KOPT-K1 (cell line): ENCODE measurements at regions not wholly inside any gene's neighbourhood (a gene's known extent, or its start where the extent isn't known, plus 50 kb on each side); places are given as distances from the start of the nearest gene placed in this dataset.

Experiments used
- H3K27ac ChIP-seq: fragments of 200-600 bp; sonication (generic); 2 replicates; pipeline ENCODE4 v1.5.1; 2016; ENCODE audit warnings: antibody characterized with exemption, mild to moderate bottlenecking, low read depth, low read length; ENCODE audit not compliant: poor library complexity, severe bottlenecking
- H3K36me3 ChIP-seq: fragments of 200-600 bp; sonication (generic); 2 replicates; pipeline ENCODE4 v1.5.1; 2017; ENCODE audit warnings: antibody characterized with exemption, mild to moderate bottlenecking, low read length, moderate library complexity; ENCODE audit not compliant: insufficient read depth
- H3K9me3 ChIP-seq: fragments of 200-600 bp; sonication (generic); 2 replicates; pipeline ENCODE4 v1.5.1; 2017; ENCODE audit warnings: antibody characterized with exemption, low read length, mild to moderate bottlenecking; ENCODE audit not compliant: insufficient read depth, poor library complexity, severe bottlenecking

GRCh38 chr4:146998157-146998556 lies 52.5 kb upstream of the TTC29 start:
- H3K27ac ChIP-seq, result no peak overlapping the region
- H3K9me3 ChIP-seq, result no peaks in the 10 kb centered on the region
- H3K36me3 ChIP-seq, result no peaks in the 10 kb centered on the region

- no peaks in the 10 kb centered on the region for H3K36me3 ChIP-seq
- H3K27ac ChIP-seq, result no peak overlapping the region
- H3K9me3 ChIP-seq, result no peaks in the 10 kb centered on the region
Measured at GRCh38 chr4:147003956-147004809, 58.5 kb upstream of the TTC29 start.

GRCh38 chr4:147006229-147006628 lies 60.6 kb upstream of the TTC29 start:
- Histone ChIP-seq H3K9me3 (no peaks in the 10 kb centered on the region), H3K36me3 (no peaks in the 10 kb centered on the region), H3K27ac (no peak overlapping the region)

- Histone ChIP-seq H3K27ac (no peak overlapping the region), H3K9me3 (no peaks in the 10 kb centered on the region), H3K36me3 (no peaks in the 10 kb centered on the region)
Measured at GRCh38 chr4:147009875-147010274, 64.2 kb upstream of the TTC29 start.

- Histone ChIP-seq H3K36me3 (no peaks in the 10 kb centered on the region), H3K9me3 (no peaks in the 10 kb centered on the region), H3K27ac (no peak overlapping the region)
Measured at GRCh38 chr4:147011411-147011810, 65.7 kb upstream of the TTC29 start.

- no peaks in the 10 kb centered on the region for H3K9me3 ChIP-seq
- H3K36me3 ChIP-seq, result no peaks in the 10 kb centered on the region
Measured at GRCh38 chr4:147012059-147012707, 66.5 kb upstream of the TTC29 start.

GRCh38 chr4:147014946-147015345 lies 69.3 kb upstream of the TTC29 start:
- Histone ChIP-seq H3K27ac (no peak overlapping the region), H3K9me3 (no peaks in the 10 kb centered on the region), H3K36me3 (no peaks in the 10 kb centered on the region)

More at GRCh38 chr4:147012059-147012707, 66.5 kb upstream of the TTC29 start:
- H3K27ac ChIP-seq, result no peak overlapping the region

GRCh38 chr4:147015491-147015890 lies 69.8 kb upstream of the TTC29 start:
- no peak overlapping the region for H3K27ac ChIP-seq
- H3K9me3 ChIP-seq, result no peaks in the 10 kb centered on the region
- no peaks in the 10 kb centered on the region for H3K36me3 ChIP-seq

- no peak overlapping the region for H3K27ac ChIP-seq
- H3K36me3 ChIP-seq, result no peaks in the 10 kb centered on the region
- H3K9me3 ChIP-seq, result no peaks in the 10 kb centered on the region
Measured at GRCh38 chr4:147017081-147017480, 71.4 kb upstream of the TTC29 start.

- Histone ChIP-seq H3K36me3 (no peaks in the 10 kb centered on the region), H3K9me3 (no peaks in the 10 kb centered on the region), H3K27ac (no peak overlapping the region)
Measured at GRCh38 chr4:147019091-147019490, 73.4 kb upstream of the TTC29 start.

GRCh38 chr4:147020456-147020855 lies 74.8 kb upstream of the TTC29 start:
- Histone ChIP-seq H3K27ac (no peak overlapping the region), H3K9me3 (no peaks in the 10 kb centered on the region), H3K36me3 (no peaks in the 10 kb centered on the region)

GRCh38 chr4:147025042-147025441 lies 79.4 kb upstream of the TTC29 start:
- Histone ChIP-seq H3K9me3 (no peaks in the 10 kb centered on the region), H3K36me3 (no peaks in the 10 kb centered on the region), H3K27ac (no peak overlapping the region)

- Histone ChIP-seq H3K27ac (no peak overlapping the region), H3K9me3 (no peaks in the 10 kb centered on the region), H3K36me3 (no peaks in the 10 kb centered on the region)
Measured at GRCh38 chr4:147029296-147029695, 83.6 kb upstream of the TTC29 start.

GRCh38 chr4:147034372-147034771 lies 88.7 kb upstream of the TTC29 start:
- Histone ChIP-seq H3K9me3 (no peaks in the 10 kb centered on the region), H3K36me3 (no peaks in the 10 kb centered on the region), H3K27ac (no peak overlapping the region)

GRCh38 chr4:147037069-147037468 lies 91.4 kb upstream of the TTC29 start:
- no peak overlapping the region for H3K27ac ChIP-seq
- H3K9me3 ChIP-seq, result no peaks in the 10 kb centered on the region
- H3K36me3 ChIP-seq, result no peaks in the 10 kb centered on the region
